ENCODE measurements at regions not wholly inside any gene's neighbourhood (a gene's known extent, or its start where the extent isn't known, plus 50 kb on each side); places are given as distances from the start of the nearest gene placed in this dataset.

DNA sequence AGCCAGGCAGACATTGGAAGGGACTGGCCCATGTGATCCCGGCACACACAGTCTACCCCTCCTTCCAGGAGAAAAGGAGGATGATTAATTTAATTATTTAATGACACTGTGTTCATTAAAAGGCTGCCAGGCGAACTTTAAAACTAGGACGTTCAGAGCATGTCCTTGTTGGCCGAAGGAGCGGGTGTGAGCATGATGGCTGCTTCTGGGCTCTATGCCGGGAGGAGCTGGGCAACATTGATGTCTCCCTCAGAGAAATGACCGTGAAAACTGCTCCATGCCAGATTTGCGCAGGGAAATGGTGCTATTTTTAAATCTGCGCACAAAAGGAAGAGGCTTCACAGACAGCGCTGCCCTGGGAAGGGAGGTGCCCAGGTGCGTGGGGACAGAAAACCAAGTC, 284.9 kb upstream of the IRX4 start:
- no peak overlapping the region for H3K4me3 ChIP-seq (ENCODE audit: low read length)
- TF ChIP-seq, protein P1, sequence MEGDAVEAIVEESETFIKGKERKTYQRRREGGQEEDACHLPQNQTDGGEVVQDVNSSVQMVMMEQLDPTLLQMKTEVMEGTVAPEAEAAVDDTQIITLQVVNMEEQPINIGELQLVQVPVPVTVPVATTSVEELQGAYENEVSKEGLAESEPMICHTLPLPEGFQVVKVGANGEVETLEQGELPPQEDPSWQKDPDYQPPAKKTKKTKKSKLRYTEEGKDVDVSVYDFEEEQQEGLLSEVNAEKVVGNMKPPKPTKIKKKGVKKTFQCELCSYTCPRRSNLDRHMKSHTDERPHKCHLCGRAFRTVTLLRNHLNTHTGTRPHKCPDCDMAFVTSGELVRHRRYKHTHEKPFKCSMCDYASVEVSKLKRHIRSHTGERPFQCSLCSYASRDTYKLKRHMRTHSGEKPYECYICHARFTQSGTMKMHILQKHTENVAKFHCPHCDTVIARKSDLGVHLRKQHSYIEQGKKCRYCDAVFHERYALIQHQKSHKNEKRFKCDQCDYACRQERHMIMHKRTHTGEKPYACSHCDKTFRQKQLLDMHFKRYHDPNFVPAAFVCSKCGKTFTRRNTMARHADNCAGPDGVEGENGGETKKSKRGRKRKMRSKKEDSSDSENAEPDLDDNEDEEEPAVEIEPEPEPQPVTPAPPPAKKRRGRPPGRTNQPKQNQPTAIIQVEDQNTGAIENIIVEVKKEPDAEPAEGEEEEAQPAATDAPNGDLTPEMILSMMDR (conservative IDR thresholded peaks at IDR 0.05; ENCODE audit: low read length): no peak
- no peak for DNase-seq (ENCODE audit: low read depth)

DNA sequence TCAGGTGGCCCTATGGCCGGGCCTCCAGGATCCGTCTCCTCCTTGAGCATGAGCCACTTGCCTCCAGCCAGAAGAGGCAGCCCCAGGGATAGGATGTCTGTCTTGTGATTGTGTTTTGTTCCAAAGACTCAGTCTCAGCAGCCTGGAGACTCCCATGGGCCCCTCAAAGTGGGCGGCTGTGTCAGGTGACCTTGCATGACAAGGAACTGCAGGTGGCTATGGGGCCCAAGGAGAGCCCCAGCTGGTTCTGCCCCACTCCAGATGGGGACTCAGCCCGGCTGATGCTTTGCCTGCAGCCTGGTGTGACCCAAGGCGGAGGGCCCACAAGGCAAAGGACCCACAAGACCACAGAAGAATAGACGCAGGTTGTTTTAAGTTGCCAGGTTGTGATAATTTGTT, 284.3 kb upstream of the IRX4 start:
- DNase-seq (ENCODE audit: low read depth): no peak

DNA sequence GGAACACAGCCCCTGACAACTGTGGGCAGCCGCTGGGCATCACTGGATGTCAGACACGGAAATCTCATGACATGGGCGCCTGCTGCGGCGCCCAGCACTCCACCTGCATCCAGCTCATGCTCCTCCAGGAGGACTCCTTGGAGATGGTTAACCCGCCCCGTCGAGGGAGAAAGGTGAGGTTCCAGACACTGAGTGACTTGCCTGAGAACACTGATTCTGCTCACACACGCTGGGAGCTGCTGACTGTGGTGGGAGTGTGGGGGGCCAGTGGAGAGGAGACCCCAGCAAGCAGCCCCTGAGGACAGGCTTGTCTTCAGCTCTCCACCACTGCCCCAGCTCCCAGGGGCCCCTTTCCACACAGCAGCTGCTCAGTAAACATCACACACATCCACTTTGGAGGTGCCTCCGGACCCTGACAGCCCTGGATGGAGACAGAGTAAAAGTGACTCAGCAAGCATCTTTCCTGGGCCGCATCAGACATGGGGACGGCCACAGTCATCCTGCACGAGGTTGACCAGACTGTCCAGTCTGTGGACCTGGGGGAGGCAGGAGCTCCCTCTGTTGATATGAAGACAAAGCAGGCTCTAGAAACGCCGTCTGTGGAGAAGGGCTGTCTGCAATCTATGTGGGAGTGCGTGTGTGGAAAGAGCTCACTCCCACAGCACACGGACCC, 283.7 kb upstream of the IRX4 start:
- TF ChIP-seq, protein P1 (conservative IDR thresholded peaks at IDR 0.05; ENCODE audit: low read length): no peak
- no peak overlapping the region for H3K4me3 ChIP-seq (ENCODE audit: low read length)
- DNase-seq (ENCODE audit: low read depth): no peak

More for the DNA sequence above, 284.3 kb upstream of the IRX4 start:
- TF ChIP-seq, protein P1 (conservative IDR thresholded peaks at IDR 0.05; ENCODE audit: low read length): no peak
- no peak overlapping the region for H3K4me3 ChIP-seq (ENCODE audit: low read length)

DNA sequence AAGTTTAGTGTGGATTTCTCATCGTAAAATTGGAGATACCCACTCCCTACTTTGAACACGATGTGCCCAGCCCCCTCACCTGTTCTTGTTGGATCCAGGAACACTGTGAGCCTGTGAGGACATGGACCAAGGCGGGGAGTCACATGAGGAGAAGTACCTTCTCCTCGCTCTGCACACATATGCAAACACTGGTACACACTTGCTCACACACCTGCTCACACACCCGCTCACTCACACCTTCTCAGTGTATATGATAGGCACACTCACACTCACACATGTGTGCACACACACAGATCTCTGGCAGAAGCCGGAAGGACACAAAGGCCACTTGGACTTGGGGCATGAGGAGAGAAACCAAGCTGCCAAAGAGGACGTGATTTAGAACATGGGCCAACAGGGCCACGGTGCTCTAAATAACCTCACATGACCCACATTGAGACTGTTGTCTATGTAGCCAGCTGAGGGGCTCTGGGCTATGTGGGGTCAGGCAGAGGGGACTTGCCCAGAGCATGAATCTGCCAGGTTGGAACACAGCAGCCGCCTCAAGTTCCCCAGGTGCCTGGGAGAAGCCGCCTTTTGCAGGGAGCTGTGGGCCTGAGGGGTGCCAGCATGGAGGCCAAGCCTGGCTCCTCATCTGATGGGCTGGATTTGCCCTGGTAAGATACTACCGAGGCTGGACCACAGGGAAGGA, 283.0 kb upstream of the IRX4 start:
- H3K4me3 ChIP-seq (ENCODE audit: low read length): no peak overlapping the region
- TF ChIP-seq, protein P1 (conservative IDR thresholded peaks at IDR 0.05; ENCODE audit: low read length): no peak
- DNase-seq (ENCODE audit: low read depth): no peak

DNA sequence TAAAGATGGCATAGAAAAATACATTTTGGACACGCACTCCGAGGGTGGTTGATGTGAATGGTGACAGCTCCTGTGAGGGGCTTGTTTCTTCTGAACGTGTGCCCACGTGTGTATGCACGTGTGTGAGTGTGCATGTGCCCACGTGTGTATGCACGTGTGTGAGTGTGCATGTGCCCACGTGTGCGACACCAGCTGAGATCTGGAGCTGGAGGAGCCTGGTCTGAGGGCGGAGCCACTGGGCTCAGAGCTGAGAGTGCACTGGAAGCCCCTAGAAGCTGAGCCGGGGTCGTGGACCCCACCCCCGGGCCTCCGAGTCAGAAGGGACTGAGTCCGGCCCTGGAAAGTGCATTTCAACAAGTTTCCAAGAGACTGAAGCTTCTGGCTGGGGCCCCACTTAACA, 282.5 kb upstream of the IRX4 start:
- no peak for DNase-seq (ENCODE audit: low read depth)
- TF ChIP-seq, protein P1 (conservative IDR thresholded peaks at IDR 0.05; ENCODE audit: low read length): no peak
- H3K4me3 ChIP-seq (ENCODE audit: low read length): no peak overlapping the region

DNA sequence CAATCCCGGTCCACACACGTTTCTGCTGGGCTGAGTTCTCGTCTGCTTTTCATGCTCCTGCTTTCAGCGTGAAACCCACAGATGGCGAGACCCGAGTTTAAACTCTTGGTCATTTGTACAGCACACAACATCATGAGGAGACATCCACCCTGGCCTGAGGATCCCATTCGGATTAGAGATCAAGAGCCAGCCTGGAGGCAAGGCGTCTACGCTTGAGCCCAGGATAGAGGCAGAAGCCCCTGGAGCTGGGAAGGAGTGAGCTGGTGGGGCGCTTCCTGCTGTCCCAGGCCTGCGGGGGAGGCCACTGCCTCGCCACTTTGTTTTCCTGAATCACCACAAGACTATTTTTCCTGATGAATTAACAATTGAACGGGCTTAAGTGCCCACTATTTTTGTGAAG, 281.9 kb upstream of the IRX4 start:
- TF ChIP-seq, protein P1 (conservative IDR thresholded peaks at IDR 0.05; ENCODE audit: low read length): no peak
- no peak for DNase-seq (ENCODE audit: low read depth)
- H3K4me3 ChIP-seq (ENCODE audit: low read length): no peak overlapping the region

DNA sequence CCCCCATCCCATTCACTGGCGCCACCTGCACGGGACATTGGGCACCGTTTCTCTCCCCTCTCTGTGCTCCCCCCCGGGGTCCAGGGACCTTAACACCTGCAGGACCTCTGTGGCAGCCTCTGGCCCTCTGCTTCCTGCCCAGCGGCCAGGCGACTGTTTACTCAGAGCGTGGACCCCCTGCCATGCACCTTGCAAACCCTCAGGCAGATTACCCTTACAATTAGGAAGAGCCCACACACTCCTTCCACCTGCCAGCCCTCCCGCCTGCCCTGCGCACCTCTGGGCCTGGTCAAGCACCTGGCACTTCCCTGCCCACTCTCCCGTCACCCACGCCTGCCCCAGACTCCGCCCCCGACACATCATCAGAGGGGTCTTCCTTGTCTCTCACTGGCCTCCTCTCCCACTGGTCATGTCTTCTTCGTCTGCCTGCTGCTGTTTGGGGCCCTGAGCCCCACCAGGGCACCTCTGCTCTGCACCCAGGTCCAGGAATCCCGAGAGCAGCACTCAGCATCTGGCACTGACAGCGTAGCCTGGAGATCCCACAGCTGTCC, 281.3 kb upstream of the IRX4 start:
- TF ChIP-seq, protein P1 (conservative IDR thresholded peaks at IDR 0.05; ENCODE audit: low read length): no peak
- H3K4me3 ChIP-seq (ENCODE audit: low read length): no peak overlapping the region
- no peak for DNase-seq (ENCODE audit: low read depth)

Data from AG10803 (cell line).